Testis (tissue), 2 donors: ENCODE measurements at regions not wholly inside any gene's neighbourhood (a gene's known extent, or its start where the extent isn't known, plus 50 kb on each side); places are given as distances from the start of the nearest gene placed in this dataset.

Experiments
- CTCF ChIP-seq, 3 experiments: fragments of 450-650 bp in 2 of 3; fragments of 200-600 bp in 1 of 3; sonication (generic) in 1 of 3; IDR thresholded peaks; one replicate each; pipeline ENCODE4 v1.5.1; 2016 to 2019; ENCODE audit warnings: antibody characterized with exemption in 3 of 3, mild to moderate bottlenecking in 2 of 3, moderate library complexity in 1 of 3
- POLR2A ChIP-seq: fragments of 450-650 bp; IDR thresholded peaks from one replicate; pipeline ENCODE4 v1.6.1; 2017; ENCODE audit warnings: antibody characterized with exemption, mild to moderate bottlenecking, moderate library complexity

GRCh38 chr17:53490447-53490968, 332.2 kb upstream of the KIF2B start:
- TF ChIP-seq CTCF (IDR thresholded peaks at IDR 0.05) (no peak), POLR2A (no peak)
